ENCODE measurements at regions not wholly inside any gene's neighbourhood (a gene's known extent, or its start where the extent isn't known, plus 50 kb on each side); places are given as distances from the start of the nearest gene placed in this dataset.

- TF ChIP-seq MXD4 (CRISPR knock-in tag; IDR thresholded peaks at IDR 0.05; ENCODE audit: borderline replicate concordance), result no peak
- no peak for TF ChIP-seq CREB1 (CRISPR knock-in tag; IDR thresholded peaks at IDR 0.05)
Observed at GRCh38 chr6:115370202-115370601, 690.5 kb downstream of the FRK start.
